IMR-90 (cell line): ENCODE measurements at regions not wholly inside any gene's neighbourhood (a gene's known extent, or its start where the extent isn't known, plus 50 kb on each side); places are given as distances from the start of the nearest gene placed in this dataset.

Experiments used
- CEBPB ChIP-seq: IDR thresholded peaks from 2 replicates; pipeline ENCODE4 v1.6.1; 2012; ENCODE audit warnings: low read depth, low read length, improper control_type of control experiment
- MAZ ChIP-seq: IDR thresholded peaks from 2 replicates; pipeline ENCODE4 v1.6.1; 2012; ENCODE audit warnings: low read depth, mild to moderate bottlenecking, low read length, improper control_type of control experiment, moderate library complexity, borderline replicate concordance
- MXI1 ChIP-seq: IDR thresholded peaks from 2 replicates; pipeline ENCODE4 v1.6.1; 2012; ENCODE audit warnings: low read depth, mild to moderate bottlenecking, low read length, moderate library complexity, borderline replicate concordance
- POLR2A ChIP-seq: IDR thresholded peaks from 2 replicates; pipeline ENCODE4 v1.6.1; 2012; ENCODE audit warnings: mild to moderate bottlenecking, low read depth, low read length
- RAD21 ChIP-seq: IDR thresholded peaks from 2 replicates; pipeline ENCODE4 v1.6.1; 2012; ENCODE audit warnings: low read length, improper control_type of control experiment
- TF ChIP-seq, protein P1 (sequence below): conservative IDR thresholded peaks from 2 replicates; pipeline ENCODE4 v1.5.1; 2012; ENCODE audit warnings: mild to moderate bottlenecking, low read depth, low read length, improper control_type of control experiment
- TF ChIP-seq, protein P2 (sequence below): fragments of 150-350 bp; IDR thresholded peaks from 2 replicates; pipeline ENCODE4 v1.6.1; 2017; ENCODE audit warnings: mild to moderate bottlenecking, antibody characterized with exemption, low read length, low read depth

DNA sequence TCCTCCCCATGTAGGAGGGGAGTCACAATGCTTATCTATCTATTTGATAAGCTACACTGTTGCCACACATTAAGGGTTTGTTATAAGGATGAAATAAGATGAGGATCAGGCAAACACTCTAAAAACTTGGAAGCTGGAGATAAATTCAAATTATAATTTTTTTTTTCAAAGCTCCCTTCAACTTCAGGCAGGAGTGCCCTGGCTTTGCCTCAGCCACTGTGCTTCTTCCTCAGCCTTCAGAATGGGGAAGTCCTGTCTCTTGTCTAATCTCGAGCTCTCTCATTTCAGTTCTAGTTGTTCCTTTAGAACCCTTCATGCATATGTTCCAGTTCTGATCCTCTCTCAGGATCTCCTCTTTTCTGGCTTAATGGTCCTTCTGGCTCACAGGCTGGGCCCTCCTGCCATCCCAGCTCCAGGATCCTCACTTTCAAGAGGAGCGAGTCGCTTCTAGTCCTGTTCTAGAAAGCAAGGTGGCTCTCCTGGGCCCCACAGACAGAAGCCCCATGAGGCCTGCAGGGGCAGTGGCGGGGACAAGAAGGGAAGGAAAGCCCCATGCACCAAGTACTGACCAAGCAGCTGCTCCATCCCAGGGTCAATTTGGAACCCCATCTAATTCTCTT, 164.3 kb downstream of the VEGFA start:
- TF ChIP-seq POLR2A (no peak), RAD21 (no peak), CEBPB (no peak), MXI1 (no peak), MAZ (no peak)
- TF ChIP-seq, protein P1, sequence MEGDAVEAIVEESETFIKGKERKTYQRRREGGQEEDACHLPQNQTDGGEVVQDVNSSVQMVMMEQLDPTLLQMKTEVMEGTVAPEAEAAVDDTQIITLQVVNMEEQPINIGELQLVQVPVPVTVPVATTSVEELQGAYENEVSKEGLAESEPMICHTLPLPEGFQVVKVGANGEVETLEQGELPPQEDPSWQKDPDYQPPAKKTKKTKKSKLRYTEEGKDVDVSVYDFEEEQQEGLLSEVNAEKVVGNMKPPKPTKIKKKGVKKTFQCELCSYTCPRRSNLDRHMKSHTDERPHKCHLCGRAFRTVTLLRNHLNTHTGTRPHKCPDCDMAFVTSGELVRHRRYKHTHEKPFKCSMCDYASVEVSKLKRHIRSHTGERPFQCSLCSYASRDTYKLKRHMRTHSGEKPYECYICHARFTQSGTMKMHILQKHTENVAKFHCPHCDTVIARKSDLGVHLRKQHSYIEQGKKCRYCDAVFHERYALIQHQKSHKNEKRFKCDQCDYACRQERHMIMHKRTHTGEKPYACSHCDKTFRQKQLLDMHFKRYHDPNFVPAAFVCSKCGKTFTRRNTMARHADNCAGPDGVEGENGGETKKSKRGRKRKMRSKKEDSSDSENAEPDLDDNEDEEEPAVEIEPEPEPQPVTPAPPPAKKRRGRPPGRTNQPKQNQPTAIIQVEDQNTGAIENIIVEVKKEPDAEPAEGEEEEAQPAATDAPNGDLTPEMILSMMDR: no peak
- TF ChIP-seq, protein P2, sequence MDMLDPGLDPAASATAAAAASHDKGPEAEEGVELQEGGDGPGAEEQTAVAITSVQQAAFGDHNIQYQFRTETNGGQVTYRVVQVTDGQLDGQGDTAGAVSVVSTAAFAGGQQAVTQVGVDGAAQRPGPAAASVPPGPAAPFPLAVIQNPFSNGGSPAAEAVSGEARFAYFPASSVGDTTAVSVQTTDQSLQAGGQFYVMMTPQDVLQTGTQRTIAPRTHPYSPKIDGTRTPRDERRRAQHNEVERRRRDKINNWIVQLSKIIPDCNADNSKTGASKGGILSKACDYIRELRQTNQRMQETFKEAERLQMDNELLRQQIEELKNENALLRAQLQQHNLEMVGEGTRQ: no peak
